Endothelial cell (in vitro differentiated cells): ENCODE measurements at regions not wholly inside any gene's neighbourhood (a gene's known extent, or its start where the extent isn't known, plus 50 kb on each side); places are given as distances from the start of the nearest gene placed in this dataset.

Experiments
- DNase-seq: peaks from one replicate; pipeline ENCODE4 v3.0.0; 2021; ENCODE audit warnings: low spot score
- H3K27ac Mint-ChIP-seq: one replicate; pipeline ENCODE4 v1.8.0; 2021; ENCODE audit warnings: mixed read lengths, inconsistent platforms; ENCODE audit not compliant: unreplicated experiment
- H3K27me3 Mint-ChIP-seq: one replicate; pipeline ENCODE4 v1.8.0; 2021; ENCODE audit warnings: mild to moderate bottlenecking, moderate library complexity, mixed read lengths, inconsistent platforms; ENCODE audit not compliant: unreplicated experiment
- H3K36me3 Mint-ChIP-seq: one replicate; pipeline ENCODE4 v1.8.0; 2021; ENCODE audit warnings: mild to moderate bottlenecking, low read depth, mixed read lengths, inconsistent platforms; ENCODE audit not compliant: unreplicated experiment
- H3K4me1 Mint-ChIP-seq: one replicate; pipeline ENCODE4 v1.8.0; 2021; ENCODE audit warnings: mild to moderate bottlenecking, mixed read lengths, inconsistent platforms; ENCODE audit not compliant: unreplicated experiment
- H3K4me3 Mint-ChIP-seq: one replicate; pipeline ENCODE4 v1.8.0; 2021; ENCODE audit warnings: mild to moderate bottlenecking, mixed read lengths, inconsistent platforms; ENCODE audit not compliant: unreplicated experiment
- H3K9me3 Mint-ChIP-seq: one replicate; pipeline ENCODE4 v1.8.0; 2021; ENCODE audit warnings: mixed read lengths, inconsistent platforms; ENCODE audit not compliant: unreplicated experiment
- CTCF ChIP-seq: fragments of 200-600 bp; sonication (generic); IDR thresholded peaks from one replicate; pipeline ENCODE4 v1.5.0; 2021; ENCODE audit warnings: antibody characterized with exemption; ENCODE audit not compliant: unreplicated experiment

- DNase-seq: no peak
- Mint-ChIP-seq H3K27ac (no peak overlapping the region), H3K9me3 (peaks cover 2% of the 10 kb centered on the region), H3K27me3 (peaks cover 3% of the 10 kb centered on the region), H3K4me1 (no peaks in the 10 kb centered on the region), H3K36me3 (peaks cover 2% of the 10 kb centered on the region), H3K4me3 (no peak overlapping the region)
- no peak for TF ChIP-seq CTCF
These were observed 407.1 kb downstream of the ZPLD1 start for GRCh38 chr3:102841866-102842265.

GRCh38 chr3:102866845-102867244 is 432.0 kb downstream of the ZPLD1 start:
- Mint-ChIP-seq H3K4me3 (no peak overlapping the region), H3K27me3 (no peaks in the 10 kb centered on the region), H3K9me3 (no peaks in the 10 kb centered on the region), H3K27ac (no peak overlapping the region), H3K4me1 (no peaks in the 10 kb centered on the region), H3K36me3 (no peaks in the 10 kb centered on the region)
- no peak for TF ChIP-seq CTCF
- no peak for DNase-seq

- no peak overlapping the region for H3K4me3 Mint-ChIP-seq
- no peak for TF ChIP-seq CTCF
- no peak overlapping the region for H3K27ac Mint-ChIP-seq
- no peaks in the 10 kb centered on the region for H3K36me3 Mint-ChIP-seq
- no peaks in the 10 kb centered on the region for H3K4me1 Mint-ChIP-seq
- H3K9me3 Mint-ChIP-seq: no peaks in the 10 kb centered on the region
- no peak for DNase-seq
- H3K27me3 Mint-ChIP-seq: peaks cover 2% of the 10 kb centered on the region
These were observed 448.7 kb downstream of the ZPLD1 start for GRCh38 chr3:102883515-102883914.

GRCh38 chr3:102885289-102885688 is 450.5 kb downstream of the ZPLD1 start:
- TF ChIP-seq CTCF: no peak
- peaks cover 2% of the 10 kb centered on the region for H3K27me3 Mint-ChIP-seq

GRCh38 chr3:102887431-102887830 is 452.6 kb downstream of the ZPLD1 start:
- DNase-seq: no peak
- Mint-ChIP-seq H3K4me3 (no peak overlapping the region), H3K27me3 (peaks cover 2% of the 10 kb centered on the region), H3K36me3 (no peaks in the 10 kb centered on the region), H3K4me1 (no peaks in the 10 kb centered on the region), H3K27ac (no peak overlapping the region), H3K9me3 (no peaks in the 10 kb centered on the region)
- no peak for TF ChIP-seq CTCF

More at GRCh38 chr3:102885289-102885688, 450.5 kb downstream of the ZPLD1 start:
- Mint-ChIP-seq H3K36me3 (no peaks in the 10 kb centered on the region), H3K9me3 (no peaks in the 10 kb centered on the region), H3K27ac (no peak overlapping the region), H3K4me3 (no peak overlapping the region), H3K4me1 (no peaks in the 10 kb centered on the region)
- DNase-seq: no peak
